Type B pancreatic cell (in vitro differentiated cells): ENCODE measurements at regions not wholly inside any gene's neighbourhood (a gene's known extent, or its start where the extent isn't known, plus 50 kb on each side); places are given as distances from the start of the nearest gene placed in this dataset.

Experiments used
- DNase-seq: peaks from one replicate; pipeline ENCODE4 v3.0.0; 2021; ENCODE audit warnings: mixed read lengths; ENCODE audit not compliant: unreplicated experiment; ENCODE audit errors: extremely low spot score
- H3K27ac Mint-ChIP-seq: 2 replicates; pipeline ENCODE4 v1.8.0; 2021; ENCODE audit warnings: mild to moderate bottlenecking, mixed read lengths
- H3K27me3 Mint-ChIP-seq: 2 replicates; pipeline ENCODE4 v1.8.0; 2021; ENCODE audit warnings: mixed read lengths
- H3K36me3 Mint-ChIP-seq: 2 replicates; pipeline ENCODE4 v1.8.0; 2021; ENCODE audit warnings: mixed read lengths
- H3K4me1 Mint-ChIP-seq: one replicate; pipeline ENCODE4 v1.8.0; 2021; ENCODE audit warnings: mixed read lengths; ENCODE audit not compliant: unreplicated experiment
- H3K4me3 Mint-ChIP-seq: 2 replicates; pipeline ENCODE4 v1.8.0; 2021; ENCODE audit warnings: mild to moderate bottlenecking, mixed read lengths
- H3K9me3 Mint-ChIP-seq: 2 replicates; pipeline ENCODE4 v1.8.0; 2021; ENCODE audit warnings: mixed read lengths
- CTCF ChIP-seq: fragments of 200-600 bp; sonication (generic); conservative IDR thresholded peaks from 2 replicates; pipeline ENCODE4 v1.5.0; 2021; ENCODE audit warnings: antibody characterized with exemption, mild to moderate bottlenecking

GRCh38 chr10:43980715-43981114 is 332.0 kb upstream of the ZNF32 start:
- no peak for TF ChIP-seq CTCF
- H3K4me3 Mint-ChIP-seq: no peak overlapping the region
- no peak overlapping the region for H3K27ac Mint-ChIP-seq
- no peaks in the 10 kb centered on the region for H3K9me3 Mint-ChIP-seq
- no peaks in the 10 kb centered on the region for H3K36me3 Mint-ChIP-seq
- no peak for DNase-seq
- H3K27me3 Mint-ChIP-seq: peaks cover 3% of the 10 kb centered on the region
- H3K4me1 Mint-ChIP-seq: peaks cover 10% of the 10 kb centered on the region

GRCh38 chr10:43980313-43980712 is 331.6 kb upstream of the ZNF32 start:
- TF ChIP-seq CTCF: no peak
- Mint-ChIP-seq H3K4me1 (peaks cover 10% of the 10 kb centered on the region), H3K4me3 (no peak overlapping the region), H3K9me3 (no peaks in the 10 kb centered on the region), H3K36me3 (no peaks in the 10 kb centered on the region), H3K27me3 (peaks cover 6% of the 10 kb centered on the region), H3K27ac (no peak overlapping the region)
- no peak for DNase-seq

GRCh38 chr10:43979551-43979950 is 330.9 kb upstream of the ZNF32 start:
- no peak for DNase-seq
- no peak for TF ChIP-seq CTCF
- no peak overlapping the region for H3K4me3 Mint-ChIP-seq
- peaks cover 10% of the 10 kb centered on the region for H3K4me1 Mint-ChIP-seq
- no peak overlapping the region for H3K27ac Mint-ChIP-seq
- no peaks in the 10 kb centered on the region for H3K36me3 Mint-ChIP-seq
- H3K9me3 Mint-ChIP-seq: no peaks in the 10 kb centered on the region
- H3K27me3 Mint-ChIP-seq: peaks cover 9% of the 10 kb centered on the region

GRCh38 chr10:43978936-43979335 is 330.3 kb upstream of the ZNF32 start:
- Mint-ChIP-seq H3K4me3 (no peak overlapping the region), H3K27me3 (peaks cover 11% of the 10 kb centered on the region), H3K27ac (no peak overlapping the region), H3K9me3 (no peaks in the 10 kb centered on the region), H3K4me1 (peaks cover 10% of the 10 kb centered on the region), H3K36me3 (no peaks in the 10 kb centered on the region)
- no peak for DNase-seq
- no peak for TF ChIP-seq CTCF

GRCh38 chr10:43978091-43978490 is 329.4 kb upstream of the ZNF32 start:
- H3K4me3 Mint-ChIP-seq: no peak overlapping the region
- TF ChIP-seq CTCF: no peak
- no peaks in the 10 kb centered on the region for H3K36me3 Mint-ChIP-seq
- peaks cover 10% of the 10 kb centered on the region for H3K4me1 Mint-ChIP-seq
- no peak for DNase-seq
- peaks cover 13% of the 10 kb centered on the region for H3K27me3 Mint-ChIP-seq
- no peak overlapping the region for H3K27ac Mint-ChIP-seq
- no peaks in the 10 kb centered on the region for H3K9me3 Mint-ChIP-seq

- Mint-ChIP-seq H3K4me3 (no peak overlapping the region), H3K27me3 (peaks cover 15% of the 10 kb centered on the region), H3K4me1 (peaks cover 10% of the 10 kb centered on the region), H3K27ac (no peak overlapping the region), H3K36me3 (no peaks in the 10 kb centered on the region), H3K9me3 (no peaks in the 10 kb centered on the region)
- no peak for DNase-seq
- no peak for TF ChIP-seq CTCF
Observed at GRCh38 chr10:43976292-43976691, 327.6 kb upstream of the ZNF32 start.
